Tibial nerve (tissue), 4 donors: ENCODE measurements at regions not wholly inside any gene's neighbourhood (a gene's known extent, or its start where the extent isn't known, plus 50 kb on each side); places are given as distances from the start of the nearest gene placed in this dataset.

Source experiments
- EP300 ChIP-seq, 2 donors: sonication (generic); formaldehyde crosslinking; IDR thresholded peaks; one replicate each; pipeline ENCODE4 v1.6.1; 2017; ENCODE audit warnings: antibody characterized with exemption in 2 of 2, mild to moderate bottlenecking in 1 of 2
- POLR2A ChIP-seq, 2 donors: fragments of 450-650 bp; IDR thresholded peaks; one replicate each; pipeline ENCODE4 v1.6.1; 2017; ENCODE audit warnings: antibody characterized with exemption in 2 of 2, mild to moderate bottlenecking in 2 of 2, moderate library complexity in 2 of 2
- TF ChIP-seq, protein P1 (sequence below), 5 experiments: fragments of 200-600 bp in 3 of 5; fragments of 450-650 bp in 2 of 5; sonication (generic) in 3 of 5; IDR thresholded peaks; one replicate each; pipeline ENCODE4 v1.5.1; 2016 to 2019; ENCODE audit warnings: antibody characterized with exemption in 5 of 5, mild to moderate bottlenecking in 3 of 5, moderate library complexity in 2 of 5

- TF ChIP-seq, protein P1, sequence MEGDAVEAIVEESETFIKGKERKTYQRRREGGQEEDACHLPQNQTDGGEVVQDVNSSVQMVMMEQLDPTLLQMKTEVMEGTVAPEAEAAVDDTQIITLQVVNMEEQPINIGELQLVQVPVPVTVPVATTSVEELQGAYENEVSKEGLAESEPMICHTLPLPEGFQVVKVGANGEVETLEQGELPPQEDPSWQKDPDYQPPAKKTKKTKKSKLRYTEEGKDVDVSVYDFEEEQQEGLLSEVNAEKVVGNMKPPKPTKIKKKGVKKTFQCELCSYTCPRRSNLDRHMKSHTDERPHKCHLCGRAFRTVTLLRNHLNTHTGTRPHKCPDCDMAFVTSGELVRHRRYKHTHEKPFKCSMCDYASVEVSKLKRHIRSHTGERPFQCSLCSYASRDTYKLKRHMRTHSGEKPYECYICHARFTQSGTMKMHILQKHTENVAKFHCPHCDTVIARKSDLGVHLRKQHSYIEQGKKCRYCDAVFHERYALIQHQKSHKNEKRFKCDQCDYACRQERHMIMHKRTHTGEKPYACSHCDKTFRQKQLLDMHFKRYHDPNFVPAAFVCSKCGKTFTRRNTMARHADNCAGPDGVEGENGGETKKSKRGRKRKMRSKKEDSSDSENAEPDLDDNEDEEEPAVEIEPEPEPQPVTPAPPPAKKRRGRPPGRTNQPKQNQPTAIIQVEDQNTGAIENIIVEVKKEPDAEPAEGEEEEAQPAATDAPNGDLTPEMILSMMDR (IDR thresholded peaks at IDR 0.05), result no peak
- TF ChIP-seq POLR2A (IDR thresholded peaks at IDR 0.05), result no peak
- TF ChIP-seq EP300 (IDR thresholded peaks at IDR 0.05), result no peak
Measured at GRCh38 chr3:28788571-28788970, 439.9 kb upstream of the AZI2 start.
